ENCODE measurements at regions not wholly inside any gene's neighbourhood (a gene's known extent, or its start where the extent isn't known, plus 50 kb on each side); places are given as distances from the start of the nearest gene placed in this dataset.

DNA sequence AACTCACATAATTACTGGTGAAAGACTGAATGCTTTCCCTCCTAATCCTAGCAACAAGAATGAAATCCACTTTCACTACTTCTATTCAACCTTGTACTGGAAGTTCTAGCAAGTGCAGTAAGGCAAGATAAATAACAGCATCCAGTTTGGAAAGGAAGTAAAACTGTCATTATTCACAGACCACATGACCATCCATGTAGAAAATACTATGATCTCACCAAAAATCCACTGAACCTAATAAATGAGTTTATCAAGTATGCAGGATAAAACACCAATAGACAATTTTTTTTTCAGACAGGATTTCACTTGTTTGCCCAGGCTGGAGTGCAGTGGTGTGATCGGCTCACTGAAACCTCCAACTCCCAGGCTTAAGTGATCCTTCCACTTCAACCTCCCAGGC is 117.7 kb downstream of the TMEM167A start:
- TF ChIP-seq, protein P1, sequence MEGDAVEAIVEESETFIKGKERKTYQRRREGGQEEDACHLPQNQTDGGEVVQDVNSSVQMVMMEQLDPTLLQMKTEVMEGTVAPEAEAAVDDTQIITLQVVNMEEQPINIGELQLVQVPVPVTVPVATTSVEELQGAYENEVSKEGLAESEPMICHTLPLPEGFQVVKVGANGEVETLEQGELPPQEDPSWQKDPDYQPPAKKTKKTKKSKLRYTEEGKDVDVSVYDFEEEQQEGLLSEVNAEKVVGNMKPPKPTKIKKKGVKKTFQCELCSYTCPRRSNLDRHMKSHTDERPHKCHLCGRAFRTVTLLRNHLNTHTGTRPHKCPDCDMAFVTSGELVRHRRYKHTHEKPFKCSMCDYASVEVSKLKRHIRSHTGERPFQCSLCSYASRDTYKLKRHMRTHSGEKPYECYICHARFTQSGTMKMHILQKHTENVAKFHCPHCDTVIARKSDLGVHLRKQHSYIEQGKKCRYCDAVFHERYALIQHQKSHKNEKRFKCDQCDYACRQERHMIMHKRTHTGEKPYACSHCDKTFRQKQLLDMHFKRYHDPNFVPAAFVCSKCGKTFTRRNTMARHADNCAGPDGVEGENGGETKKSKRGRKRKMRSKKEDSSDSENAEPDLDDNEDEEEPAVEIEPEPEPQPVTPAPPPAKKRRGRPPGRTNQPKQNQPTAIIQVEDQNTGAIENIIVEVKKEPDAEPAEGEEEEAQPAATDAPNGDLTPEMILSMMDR (IDR thresholded peaks at IDR 0.05) = no peak
- no peak for TF ChIP-seq POLR2A (IDR thresholded peaks at IDR 0.05)

All from uterus (tissue), 2 donors.